IPS-NIHi7 (cell line): ENCODE measurements at regions not wholly inside any gene's neighbourhood (a gene's known extent, or its start where the extent isn't known, plus 50 kb on each side); places are given as distances from the start of the nearest gene placed in this dataset.
"Not testable (repeated sequence)": the region's sequence is repeated elsewhere in the genome, so short reads cannot be mapped to it uniquely, and the experiment has no call there.

Source experiments
- DNase-seq: peaks from one replicate; pipeline ENCODE4 v3.0.0; 2012; ENCODE audit warnings: mixed read lengths; ENCODE audit errors: extremely low spot score

DNA sequence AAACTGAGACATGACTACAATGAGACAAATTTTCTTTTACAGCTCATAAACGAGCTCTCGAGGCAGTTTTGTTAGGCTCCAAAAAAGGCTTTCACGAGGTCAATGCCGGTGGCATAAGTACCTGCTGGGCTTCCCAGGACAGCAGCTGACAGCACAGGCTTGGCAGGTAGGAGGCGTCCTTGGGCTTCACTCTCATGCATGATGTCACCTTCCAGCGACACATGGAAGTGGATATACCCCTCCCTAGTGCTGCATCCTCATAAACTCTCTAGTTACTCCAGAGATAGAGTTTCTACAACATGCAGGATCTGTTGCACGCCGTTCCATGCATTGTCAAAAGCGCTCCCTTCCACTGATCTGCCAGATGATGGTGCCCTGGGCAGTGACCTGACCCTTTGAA is 112.5 kb upstream of the PAXBP1 start:
- DNase-seq, result peak; percentile 70

DNA sequence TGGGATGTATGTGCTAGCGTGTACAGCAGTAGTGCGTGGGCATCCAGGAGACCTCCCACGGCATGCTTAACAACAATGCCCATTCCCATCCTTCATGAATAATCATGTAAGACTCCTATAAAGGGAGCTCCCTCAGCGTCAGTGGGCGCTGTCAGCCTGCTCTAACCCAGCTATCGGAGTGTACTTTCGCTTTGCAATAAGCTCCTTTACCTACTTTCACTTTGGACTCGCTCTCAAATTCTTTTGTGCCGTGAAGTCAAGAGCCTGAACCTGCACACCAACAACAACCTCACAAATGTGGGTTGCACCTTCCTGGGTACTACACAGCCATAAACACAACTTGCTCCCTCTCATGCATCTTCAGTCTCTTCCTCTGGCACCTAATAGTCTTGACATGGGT is 114.8 kb upstream of the PAXBP1 start:
- no peak for DNase-seq

- DNase-seq, result no peak
Observed at GRCh38 chr21:32887026-32887425, 115.5 kb upstream of the PAXBP1 start.

DNA sequence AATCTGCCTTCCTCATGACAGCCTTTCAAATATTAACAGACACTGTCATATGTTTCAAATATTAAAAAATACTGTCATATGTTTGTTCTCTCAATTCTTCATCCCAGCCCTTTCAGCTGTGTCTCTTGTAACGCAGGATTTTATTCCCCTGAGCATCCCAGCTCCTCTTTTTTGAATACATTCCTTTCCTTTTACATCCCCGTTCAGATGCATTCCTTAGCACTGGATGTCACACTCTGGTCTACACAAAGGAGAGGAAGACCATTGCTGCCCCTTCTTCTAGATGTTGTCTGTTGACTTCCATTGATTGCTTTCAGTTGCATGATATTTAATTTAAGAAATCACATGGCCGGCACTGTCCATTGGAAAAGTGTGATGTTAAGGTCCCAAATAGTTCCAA is 117.4 kb upstream of the PAXBP1 start:
- DNase-seq, result no peak

- no peak for DNase-seq
Observed at GRCh38 chr21:32889596-32889995, 118.0 kb upstream of the PAXBP1 start.

- DNase-seq, result no peak
Observed at GRCh38 chr21:32894321-32894720, 122.8 kb upstream of the PAXBP1 start.

GRCh38 chr21:32900814-32901213 is 124.9 kb upstream of the OLIG2 start:
- DNase-seq, result no peak

DNA sequence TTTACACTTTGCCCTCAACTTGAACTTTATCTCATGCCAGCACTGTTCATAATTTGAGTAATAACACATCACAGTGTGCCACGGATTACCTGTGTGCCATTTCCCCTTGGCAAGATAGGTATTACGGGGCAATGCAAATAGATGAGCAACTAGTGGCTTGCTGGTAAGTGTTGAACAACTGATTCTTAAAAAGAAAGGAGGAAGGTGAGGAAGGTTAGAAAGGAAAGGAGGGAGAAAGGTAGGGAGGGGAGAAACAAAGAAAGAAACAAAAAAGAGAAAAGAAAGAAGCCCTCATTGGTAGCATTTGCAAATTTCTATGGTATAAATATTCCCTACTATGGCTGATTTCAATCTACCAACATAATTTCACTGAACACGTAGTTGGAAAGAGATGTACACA is 118.2 kb upstream of the OLIG2 start:
- DNase-seq, result no peak

- no peak for DNase-seq
Observed at GRCh38 chr21:32908534-32908933, 117.2 kb upstream of the OLIG2 start.

DNA sequence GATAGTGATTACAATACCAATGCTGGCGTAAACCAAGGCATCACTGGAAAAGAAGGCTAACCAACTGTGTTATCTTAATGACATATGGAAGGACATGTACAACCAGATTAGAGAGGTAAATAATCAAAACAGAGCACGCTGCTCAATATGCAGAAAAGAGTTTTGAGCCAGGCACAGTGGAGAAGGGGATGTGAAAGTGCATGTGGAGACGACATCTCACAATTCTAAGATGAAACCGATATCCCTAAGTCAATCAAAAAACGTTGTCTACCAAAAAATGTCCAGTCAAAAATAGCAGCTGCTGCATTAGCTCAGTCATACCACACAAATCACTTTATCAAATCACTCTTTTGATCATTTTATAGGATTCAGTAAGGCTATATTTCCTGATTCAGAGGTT is 116.3 kb upstream of the OLIG2 start:
- no peak for DNase-seq

DNA sequence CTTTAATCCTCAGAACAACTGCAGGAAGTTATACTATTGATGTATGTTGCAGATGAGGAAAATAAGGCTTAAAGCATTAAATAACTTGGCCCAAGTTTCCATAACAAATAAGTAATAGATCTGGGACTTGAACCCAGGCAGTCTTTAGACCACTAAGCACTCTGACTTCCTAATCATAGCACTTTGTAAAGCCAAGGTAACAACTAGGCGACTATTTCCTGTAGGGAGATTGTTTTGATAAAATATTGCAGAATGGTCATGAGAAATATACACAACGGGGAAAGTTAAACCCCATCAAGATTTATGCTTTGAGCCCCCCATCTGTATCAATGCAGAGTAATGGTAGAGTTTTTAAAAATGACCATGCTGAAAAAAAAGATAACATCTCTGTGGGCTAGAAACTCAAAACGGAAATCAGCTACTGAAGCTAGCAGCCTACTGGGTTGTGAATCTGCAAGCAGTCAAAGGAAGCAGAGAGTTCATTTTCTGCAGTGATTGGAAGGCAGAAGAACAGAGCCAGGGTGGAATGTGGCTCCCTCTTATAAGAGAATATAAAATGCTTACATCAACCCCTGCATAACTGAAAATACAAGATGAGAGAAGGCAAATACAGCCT is 111.2 kb upstream of the OLIG2 start:
- DNase-seq, result no peak

DNA sequence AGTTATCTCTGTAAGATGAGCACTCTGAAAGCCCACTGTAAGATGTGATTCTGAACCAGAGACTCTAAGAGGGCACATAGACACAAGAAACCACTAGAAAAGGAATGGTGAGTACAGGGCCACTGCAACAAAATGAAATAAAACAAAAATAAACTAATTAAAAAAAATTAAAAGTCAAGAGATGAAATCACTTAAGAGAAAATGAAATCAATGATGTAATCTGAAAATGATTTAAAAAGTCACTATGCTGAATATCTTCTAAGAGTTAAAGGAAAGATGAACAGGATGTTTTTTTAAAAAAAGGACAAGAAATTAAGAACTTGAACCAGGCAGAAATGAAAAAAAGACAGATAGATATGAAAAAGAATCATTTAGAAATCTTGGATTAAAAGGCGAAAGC is 110.6 kb upstream of the OLIG2 start:
- no peak for DNase-seq

DNA sequence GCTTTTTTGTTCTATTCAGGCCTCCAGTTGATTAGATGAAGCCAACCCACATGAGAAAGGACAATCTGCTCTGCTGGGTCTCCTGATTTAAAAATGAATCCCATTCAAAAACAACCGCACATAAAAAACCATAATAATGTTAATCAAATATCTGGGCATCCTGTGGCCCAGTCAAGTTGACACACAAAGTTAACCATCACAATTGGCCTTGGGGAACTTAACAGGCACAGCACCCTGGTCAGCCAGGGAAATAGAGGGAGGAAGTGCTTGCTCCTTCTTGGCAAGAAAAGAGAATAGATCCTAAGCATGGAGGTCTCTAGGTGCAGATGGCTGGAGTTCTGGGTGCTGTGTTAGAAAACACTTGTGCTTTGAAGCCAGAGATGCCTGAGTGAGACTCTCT is 109.6 kb upstream of the OLIG2 start:
- DNase-seq, result no peak

DNA sequence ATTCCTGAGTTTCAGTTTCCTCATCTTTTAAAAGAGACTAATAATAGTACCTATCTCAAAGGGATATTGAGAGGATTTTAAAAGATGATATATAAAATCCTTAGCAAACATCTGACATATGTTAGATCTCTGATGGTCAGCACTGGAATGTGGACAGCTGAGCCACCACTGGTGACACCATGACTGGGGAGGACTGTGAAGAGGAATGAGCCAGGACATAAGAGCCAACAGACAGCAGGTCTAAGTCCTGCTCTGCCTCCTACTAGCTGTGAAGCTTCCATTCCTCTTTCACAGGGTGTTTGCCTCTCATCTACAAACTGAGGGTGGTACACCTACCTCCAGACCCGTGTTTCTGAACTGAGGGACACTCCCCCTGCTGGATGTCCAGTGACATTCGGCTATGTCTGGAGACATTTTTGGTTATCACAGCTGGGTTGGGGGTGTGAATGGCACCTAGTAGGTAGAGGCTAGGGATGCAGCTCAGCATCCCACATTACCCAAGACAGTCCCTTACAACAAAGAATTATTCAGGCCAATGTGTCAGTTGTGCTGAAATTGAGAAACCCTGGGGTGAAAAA is 109.1 kb upstream of the OLIG2 start:
- DNase-seq, result no peak

GRCh38 chr21:32917362-32918135 is 108.2 kb upstream of the OLIG2 start:
- no peak for DNase-seq

GRCh38 chr21:32918478-32919120 is 107.1 kb upstream of the OLIG2 start:
- DNase-seq, result no peak

GRCh38 chr21:32920474-32920873 is 105.3 kb upstream of the OLIG2 start:
- no peak for DNase-seq

GRCh38 chr21:32921632-32922230 is 104.0 kb upstream of the OLIG2 start:
- DNase-seq, result peak; percentile 46

DNA sequence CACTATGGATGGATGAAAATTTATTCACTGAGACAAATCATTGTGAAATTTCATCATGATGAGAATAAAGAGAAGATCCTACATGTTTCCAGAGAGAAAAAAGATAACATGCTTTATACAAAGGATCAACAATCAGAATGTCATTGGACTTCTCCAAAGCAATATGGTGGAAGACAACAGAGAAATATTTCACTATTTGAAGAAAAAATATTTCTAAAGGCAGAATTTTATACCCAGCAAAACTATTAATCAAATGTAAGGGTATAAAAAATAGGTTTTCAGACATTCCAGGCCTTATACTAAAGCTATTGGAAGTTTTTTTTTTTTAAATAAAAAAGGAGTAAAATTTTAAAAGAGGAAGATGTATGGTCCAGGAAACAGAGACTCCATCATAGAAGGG is 100.6 kb upstream of the OLIG2 start:
- no peak for DNase-seq

- DNase-seq, result no peak
Observed at GRCh38 chr21:32929633-32930038, 96.1 kb upstream of the OLIG2 start.

GRCh38 chr21:32930673-32931072 is 95.1 kb upstream of the OLIG2 start:
- no peak for DNase-seq

DNA sequence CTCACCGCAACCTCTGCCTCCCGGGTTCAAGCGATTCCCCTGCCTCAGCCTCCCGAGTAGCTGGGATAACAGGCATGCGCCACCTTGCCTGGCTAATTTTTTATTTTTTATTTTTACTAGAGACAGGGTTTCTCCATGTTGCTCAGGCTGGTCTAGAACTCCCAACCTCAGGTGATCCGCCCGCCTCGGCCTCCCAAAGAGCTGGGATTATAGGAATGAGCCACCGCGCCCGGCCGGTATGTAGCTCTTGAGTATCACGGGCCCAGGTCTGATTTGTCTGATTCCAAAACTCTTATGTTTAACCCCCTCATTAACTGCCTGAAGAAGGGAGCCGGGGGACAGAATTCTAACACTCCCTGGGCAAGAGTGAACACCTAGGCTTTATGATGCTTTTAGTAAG is 91.7 kb upstream of the OLIG2 start:
- DNase-seq, result not testable (repeated sequence)
